ENCODE measurements at regions not wholly inside any gene's neighbourhood (a gene's known extent, or its start where the extent isn't known, plus 50 kb on each side); places are given as distances from the start of the nearest gene placed in this dataset.

DNA sequence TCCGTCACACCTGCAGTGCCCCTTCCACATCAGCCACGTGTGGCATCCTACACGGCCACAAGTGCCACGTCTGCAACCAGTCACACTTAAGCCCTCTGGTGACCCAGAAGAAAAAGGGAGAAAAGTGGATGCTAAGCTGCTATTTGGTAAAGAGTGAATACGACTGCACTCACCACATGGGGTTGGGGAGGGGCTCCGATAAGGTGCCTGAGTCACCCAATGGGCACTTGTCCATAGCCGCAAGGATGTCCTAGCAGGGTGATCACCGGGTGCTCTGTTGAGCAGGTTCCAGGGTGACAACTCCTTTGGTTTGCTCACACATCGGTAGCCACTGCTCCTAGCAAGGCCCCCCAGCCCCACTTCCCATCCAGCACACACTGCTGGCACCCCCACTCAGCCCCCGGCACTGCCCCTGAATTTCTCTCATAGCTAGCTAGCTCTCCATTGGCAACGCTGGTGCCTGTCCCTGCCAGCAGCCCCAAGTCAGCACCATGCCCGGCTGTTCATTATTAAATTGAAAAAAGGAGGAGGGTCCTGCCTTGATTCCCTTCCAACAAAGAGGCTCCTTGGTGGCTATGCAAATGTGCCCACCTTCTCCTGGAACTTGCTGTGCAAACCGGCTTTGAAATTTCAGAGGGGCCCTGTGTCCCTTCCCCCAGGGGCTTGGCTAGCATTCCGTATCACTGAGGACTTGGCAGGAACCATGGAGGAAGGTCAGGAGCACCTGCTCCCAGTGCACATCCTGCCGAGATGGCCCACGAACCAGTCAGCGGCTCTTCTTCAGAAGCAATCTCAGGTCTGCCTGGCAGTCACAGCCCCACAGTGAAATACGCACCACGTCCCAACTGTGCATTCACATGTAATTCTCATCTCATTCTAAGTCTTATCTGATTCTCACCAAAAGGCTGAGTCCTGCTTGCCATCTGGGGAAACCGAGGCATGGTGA lies 227.7 kb upstream of the DIO3 start:
- DNase-seq (ENCODE audit: low spot score) = no peak

DNA sequence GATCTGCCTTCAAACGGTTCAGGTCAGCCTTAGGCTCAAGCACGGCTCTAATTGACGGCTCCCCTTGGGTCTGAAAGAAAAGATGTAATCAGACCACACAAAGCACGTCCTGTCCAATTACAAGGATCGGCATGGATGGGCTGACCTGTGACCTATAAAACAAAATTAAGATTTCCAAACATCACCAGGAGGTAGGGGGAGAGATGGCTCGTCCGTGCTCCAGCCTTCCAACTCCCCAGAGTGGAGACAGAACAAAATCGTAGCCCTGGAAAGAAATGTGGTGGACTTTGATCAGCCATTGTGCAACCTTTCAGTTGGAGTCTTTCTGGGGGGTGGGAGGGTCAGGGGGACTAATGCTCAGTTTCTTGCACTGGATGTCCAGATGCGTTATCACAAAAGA lies 226.6 kb upstream of the DIO3 start:
- no peak for DNase-seq (ENCODE audit: low spot score)

DNA sequence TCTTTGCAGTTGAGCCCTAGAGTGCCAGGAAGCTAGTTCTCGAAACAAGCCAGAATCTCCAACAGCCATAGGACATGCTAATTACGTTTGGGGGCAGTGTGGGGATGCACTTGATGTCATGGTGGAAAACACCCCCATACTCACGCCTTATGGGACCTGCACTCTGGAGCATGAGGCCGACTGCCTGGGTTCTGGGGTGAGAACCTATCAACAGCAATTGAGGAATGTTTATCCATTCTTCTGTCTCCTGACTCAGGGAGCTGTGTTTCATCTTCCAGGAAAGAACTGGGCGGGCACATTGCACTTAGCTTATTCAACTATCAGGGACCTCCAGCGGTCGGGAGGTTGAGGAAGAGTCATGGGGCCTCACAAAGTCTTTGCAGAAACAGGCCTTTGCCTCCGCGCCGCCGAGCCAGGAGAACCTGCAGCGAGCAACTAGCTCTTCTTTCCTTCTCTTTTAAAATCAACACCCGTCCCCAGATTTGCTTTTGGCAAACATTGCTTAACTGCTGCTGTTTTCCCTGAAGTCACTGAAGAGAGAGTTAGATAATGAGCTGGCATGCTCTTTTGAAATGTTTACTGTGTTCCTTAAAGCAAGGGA lies 226.1 kb upstream of the DIO3 start:
- peak; percentile 42 for DNase-seq (ENCODE audit: low spot score)

DNA sequence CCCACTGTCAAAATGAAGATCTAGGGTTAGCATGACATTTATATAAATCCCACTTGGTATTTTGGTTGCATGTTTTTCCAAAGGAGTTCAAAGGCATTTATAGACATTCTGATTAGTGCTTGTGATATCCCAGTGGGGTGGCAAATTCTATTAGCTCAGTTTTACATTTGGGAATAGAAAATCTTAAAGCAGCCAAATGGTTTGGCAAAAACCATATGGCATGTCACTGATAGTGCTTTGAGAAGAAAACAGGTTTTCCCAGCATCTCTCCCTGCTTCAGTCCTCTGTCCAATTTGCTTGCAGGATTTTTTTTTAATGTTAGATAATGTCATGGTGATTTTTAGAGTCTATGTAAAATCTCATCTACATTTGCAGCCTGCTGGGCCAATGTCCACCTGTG lies 225.1 kb upstream of the DIO3 start:
- DNase-seq (ENCODE audit: low spot score) = no peak

DNA sequence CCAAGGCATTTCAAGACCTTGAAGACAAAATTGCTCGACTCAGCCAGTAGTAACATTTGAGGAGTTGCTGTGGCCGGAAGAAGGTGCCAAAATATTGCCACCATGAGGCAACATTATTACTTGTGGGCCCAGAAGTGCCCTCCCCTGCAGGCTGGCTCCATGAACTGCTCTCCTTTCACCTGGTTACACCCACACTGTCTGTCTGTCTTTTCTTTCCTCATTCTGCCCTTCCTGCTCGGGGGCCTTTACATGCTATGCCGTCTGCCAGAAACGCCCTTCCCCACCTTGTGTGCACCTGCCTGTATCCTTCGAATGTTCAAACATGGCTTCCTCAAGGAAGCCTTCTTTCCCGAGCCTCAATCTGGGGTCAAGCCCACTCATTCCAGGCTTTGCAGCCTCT lies 224.2 kb upstream of the DIO3 start:
- DNase-seq (ENCODE audit: low spot score) = no peak

DNA sequence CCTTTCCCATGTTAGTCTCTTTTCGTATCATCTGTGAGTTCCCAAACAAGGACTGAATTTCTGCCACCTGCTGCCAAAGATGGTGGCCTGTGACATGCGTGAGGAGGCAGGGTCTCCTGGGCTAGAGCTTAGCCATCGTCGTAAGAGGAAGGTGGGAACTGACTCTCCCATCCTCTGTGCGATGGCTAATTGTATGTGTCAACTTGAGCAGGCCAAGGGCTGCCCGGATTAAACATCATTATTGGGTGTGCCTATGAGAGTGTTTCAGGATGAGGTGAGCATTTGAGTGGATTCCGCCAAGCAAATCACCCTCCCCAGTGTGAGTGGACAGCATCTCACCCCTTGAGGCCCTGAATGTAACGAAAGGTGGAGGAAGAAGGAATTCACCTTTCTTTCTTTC lies 220.7 kb upstream of the DIO3 start:
- DNase-seq (ENCODE audit: low spot score) = no peak

DNA sequence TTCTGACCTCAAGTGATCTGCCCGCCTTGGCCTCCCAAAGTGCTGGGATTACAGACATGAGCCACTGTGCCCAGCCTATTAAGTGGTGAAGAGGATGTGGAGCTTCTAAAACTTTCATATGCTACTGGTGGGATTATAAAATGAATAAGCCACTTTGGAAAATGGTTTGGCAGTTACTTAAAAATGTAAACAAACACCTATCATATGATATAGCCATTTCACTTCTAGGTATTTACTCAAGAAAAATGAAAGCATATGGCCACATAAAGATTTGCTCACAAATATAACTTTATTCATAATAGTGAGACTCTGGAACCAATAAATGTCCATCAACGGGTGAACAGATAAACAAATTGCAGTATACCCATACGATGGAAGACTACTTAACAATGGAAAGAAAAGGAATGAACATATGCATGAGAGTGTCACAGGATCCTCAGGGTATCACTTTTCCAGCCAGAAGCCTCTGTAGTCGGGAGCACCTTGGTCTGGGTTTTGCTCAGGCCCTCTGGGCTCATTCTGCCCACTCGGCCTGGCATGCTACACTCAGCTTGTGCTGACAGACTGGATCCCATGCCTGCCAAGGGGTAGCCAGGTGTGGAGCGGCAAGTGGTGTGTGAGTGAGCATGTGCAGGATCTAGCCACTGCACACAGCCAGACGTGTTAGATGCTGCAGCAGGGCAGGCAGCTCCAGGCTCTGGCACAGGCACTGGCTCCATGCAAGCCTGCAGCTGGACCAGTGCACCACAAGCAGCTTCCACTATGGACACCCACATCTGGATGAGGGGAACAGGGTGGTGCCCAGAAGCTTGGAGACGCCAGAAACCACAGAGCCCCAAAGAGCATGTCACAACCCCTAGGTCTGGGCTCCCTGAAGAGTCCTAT lies 213.2 kb upstream of the DIO3 start:
- no peak for DNase-seq (ENCODE audit: low spot score)

DNA sequence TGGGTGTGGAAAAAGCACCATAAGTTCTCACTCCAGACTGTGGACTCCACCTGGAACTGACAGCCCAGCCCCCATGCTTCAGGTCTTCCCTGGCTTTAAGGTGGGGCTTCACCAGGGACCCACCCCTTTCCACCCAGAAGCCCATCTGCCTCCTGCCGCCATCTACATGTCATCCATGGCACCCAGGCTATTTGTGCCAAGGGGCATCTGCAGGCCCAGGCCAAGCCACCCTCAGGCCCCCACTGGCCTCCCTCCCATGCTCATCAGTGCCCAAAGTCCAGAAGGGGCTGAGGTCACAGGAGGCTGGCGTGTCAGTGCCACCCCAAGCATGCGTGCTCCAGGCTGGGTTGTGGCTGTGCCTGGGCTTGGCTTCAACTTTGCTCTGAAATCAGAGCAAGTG lies 212.2 kb upstream of the DIO3 start:
- no peak for DNase-seq (ENCODE audit: low spot score)

DNA sequence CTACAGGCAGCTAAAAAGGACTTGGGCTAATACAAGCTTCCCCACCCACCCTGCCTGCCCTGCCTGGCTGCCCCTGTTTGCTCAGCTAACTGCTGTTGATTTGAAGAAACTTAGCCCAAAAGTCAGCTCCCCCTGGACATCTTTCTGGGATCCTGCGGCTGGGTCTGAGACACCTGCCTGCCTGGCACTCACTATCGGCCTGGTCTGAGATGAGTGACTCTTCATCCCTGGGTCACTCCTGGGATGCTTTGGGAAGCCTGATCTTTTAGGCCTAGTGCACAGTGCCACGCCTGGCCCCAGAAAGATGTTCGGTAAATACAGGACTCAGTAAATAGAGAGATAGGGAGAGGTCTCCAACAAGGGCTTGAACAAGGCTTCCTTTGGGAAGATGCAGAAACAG lies 211.3 kb upstream of the DIO3 start:
- DNase-seq (ENCODE audit: low spot score) = no peak

DNA sequence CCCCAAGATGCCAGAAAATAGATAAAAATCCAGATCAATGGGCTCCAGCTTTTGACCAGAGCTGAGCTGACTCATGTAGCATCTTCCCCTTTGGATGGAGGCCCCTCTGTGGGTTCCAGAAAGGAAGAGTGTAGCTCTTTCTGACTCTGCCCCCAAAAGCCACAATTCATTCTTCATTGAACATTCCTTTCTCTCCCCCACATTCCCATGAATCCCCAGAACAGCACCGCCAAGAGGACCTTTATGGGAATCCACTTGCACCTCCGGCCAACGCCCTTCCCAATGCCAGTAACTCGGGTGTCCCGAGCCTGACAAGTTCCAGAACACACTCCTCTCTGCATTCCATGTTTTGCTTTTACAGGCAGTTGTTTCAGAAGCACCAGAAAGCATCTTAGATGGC lies 210.6 kb upstream of the DIO3 start:
- no peak for DNase-seq (ENCODE audit: low spot score)

DNA sequence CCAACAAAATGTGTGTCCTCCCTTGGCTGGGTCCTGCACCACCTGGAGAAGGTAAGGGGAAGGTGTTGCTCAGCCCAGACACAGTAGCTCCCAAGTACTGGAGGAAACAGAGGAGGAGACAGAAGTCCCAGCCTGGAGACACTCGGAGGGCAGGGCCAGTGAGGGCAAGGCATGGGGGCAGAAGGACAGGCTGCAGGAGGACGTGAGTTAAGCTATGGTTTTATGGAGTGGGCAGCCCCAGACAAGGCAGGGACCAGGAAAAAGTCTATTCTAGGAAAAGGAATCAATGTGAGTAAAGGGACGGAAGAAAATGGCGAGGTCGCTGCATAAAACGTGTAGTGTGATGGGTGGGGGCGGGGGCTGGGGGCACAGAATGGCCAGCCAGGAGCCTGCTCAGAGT lies 210.1 kb upstream of the DIO3 start:
- DNase-seq (ENCODE audit: low spot score) = no peak

DNA sequence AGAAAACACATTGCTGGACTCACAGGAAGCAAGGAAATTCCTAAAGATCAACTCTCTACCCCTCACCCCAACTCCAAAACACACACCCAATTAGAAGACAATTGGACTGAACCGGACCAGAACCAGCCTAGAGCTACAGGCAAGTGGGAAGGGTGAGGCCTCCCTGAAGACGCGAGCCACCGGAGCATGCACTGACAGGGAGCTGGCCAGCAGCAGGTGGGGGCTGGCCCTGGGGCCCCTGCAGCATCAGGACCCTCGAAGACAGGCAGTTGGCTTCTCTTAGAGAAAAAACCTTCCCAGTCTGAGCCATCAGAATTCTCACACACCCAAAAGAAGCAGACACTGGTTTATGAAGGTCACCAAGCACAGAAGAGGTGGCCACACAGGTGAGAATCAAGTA lies 209.5 kb upstream of the DIO3 start:
- DNase-seq (ENCODE audit: low spot score) = no peak

DNA sequence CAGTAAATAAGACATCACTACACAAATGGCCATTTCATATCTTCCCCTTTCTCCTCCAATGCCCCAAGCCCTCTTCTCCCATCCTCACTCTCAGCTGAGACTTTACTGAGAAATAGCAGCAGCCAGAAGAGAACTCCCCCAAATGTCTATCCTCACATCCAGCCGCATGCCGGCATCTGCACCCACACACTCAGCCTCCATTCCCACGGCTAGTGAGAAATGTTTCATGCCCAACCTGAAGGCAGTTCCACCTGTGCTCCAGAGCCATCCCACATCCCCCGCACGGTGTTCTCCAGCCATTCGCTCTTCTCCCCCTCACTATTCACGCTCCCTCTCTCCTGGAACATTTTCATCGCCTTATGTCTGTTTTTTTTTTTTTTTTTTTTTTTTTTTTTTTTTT lies 208.7 kb upstream of the DIO3 start:
- DNase-seq (ENCODE audit: low spot score) = no peak

DNA sequence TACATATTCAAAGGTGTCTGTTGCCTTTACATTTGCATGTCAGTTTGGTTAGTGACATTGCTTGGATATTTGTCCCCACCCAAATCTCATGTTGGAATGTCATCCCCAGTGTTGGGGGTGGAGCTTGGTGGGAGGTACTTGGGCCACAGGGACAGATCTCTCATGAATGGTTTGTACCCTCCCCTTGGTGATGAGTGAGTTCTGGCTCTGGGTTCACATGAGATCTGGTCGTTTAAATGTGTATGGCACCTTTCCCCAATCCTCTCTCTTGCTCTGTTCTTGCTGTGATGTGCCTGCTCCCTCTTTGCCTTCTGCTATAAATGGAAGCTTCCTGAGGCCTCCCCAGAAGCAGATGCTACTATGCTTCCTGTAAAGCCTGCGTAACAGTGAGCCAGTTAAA lies 207.9 kb upstream of the DIO3 start:
- DNase-seq (ENCODE audit: low spot score) = no peak

DNA sequence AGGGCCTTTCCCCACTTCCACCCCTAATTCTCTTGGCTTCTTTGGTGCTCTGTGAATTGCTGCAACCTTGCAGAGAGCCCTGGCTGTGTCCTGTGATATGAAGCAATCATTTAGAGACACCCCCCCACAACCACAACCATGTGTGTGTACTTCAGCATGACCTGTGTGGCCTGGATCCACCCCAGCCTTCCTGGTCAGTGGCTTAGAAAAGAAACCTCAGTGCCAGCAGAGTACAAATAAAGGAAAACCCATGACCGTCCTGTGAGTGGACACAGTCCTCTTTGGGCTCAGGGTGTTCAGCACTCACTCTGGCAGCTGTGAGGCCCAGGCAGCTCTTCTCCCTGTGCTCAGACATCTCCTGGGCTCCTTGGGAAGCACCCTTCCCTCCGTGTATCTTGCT lies 206.6 kb upstream of the DIO3 start:
- no peak for DNase-seq (ENCODE audit: low spot score)

DNA sequence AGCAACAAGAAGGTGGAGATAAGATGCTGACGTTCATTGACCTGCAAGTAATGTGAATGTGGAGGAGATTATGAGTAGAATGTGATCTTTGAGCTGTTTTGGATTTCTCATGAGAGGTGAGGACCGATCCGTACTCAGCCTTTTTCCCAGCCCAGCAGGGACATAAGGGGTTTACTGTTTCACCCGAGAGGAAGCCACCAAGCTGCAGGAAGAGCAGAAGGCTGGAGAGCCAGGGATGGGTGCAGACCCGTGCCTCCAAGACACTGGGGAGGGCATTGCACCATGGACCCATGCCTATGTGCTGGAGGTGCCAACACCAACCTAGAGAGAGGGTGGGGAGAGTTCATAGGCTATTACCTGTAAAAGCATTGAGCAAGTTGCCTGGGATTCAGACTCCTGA lies 206.0 kb upstream of the DIO3 start:
- no peak for DNase-seq (ENCODE audit: low spot score)

DNA sequence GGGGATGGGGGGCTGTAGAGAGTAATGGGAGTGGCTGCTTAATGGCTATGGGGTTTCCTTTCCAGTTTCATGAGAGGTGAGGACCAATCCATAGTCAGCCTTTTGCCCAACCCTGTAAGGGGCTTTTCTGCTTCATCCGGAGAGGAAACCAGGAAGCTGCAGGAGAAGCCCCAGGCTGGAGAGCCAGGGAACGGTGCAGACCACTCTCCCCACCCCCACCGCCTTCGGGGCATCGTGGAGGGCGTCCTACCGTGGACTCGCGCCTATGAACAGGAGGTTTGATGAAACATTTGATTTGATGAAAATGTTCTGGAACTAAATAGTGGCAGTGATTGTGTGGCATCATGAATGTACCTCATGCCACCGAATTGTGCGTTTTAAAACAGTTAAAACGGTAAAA lies 204.3 kb upstream of the DIO3 start:
- DNase-seq (ENCODE audit: low spot score) = no peak

DNA sequence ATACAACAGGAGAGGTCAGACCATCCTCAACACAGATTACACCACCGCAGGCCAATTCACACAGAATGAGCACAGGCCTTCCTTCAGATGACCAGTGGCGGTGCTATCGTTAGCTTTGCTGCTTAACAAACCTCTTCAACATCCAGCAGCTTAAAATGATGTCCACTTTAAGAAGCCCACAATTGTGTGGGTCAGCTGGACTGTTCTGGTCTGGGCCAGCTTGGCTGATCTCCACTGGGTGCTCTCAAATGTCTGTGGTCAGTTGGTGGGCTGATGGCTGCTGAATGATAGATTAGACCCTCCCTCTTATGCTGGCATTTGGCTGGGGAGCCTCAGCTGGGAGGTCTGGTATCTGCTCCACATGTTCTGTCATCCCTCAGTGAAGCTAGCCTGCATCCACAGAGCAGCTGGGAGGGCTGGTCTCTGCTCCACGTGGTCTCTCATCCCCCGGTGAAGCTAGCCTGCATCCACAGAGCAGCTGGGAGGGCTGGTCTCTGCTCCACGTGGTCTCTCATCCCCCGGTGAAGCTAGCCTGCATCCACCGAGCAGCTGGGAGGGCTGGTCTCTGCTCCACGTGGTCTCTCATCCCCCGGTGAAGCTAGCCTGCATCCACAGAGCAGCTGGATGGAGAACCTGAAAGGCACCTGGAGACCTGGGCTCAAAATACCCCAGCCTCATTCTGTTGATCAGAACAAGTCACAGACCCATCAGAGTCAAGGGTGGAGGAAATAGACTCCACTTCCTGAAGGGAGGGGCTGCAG lies 203.6 kb upstream of the DIO3 start:
- no peak for DNase-seq (ENCODE audit: low spot score)

DNA sequence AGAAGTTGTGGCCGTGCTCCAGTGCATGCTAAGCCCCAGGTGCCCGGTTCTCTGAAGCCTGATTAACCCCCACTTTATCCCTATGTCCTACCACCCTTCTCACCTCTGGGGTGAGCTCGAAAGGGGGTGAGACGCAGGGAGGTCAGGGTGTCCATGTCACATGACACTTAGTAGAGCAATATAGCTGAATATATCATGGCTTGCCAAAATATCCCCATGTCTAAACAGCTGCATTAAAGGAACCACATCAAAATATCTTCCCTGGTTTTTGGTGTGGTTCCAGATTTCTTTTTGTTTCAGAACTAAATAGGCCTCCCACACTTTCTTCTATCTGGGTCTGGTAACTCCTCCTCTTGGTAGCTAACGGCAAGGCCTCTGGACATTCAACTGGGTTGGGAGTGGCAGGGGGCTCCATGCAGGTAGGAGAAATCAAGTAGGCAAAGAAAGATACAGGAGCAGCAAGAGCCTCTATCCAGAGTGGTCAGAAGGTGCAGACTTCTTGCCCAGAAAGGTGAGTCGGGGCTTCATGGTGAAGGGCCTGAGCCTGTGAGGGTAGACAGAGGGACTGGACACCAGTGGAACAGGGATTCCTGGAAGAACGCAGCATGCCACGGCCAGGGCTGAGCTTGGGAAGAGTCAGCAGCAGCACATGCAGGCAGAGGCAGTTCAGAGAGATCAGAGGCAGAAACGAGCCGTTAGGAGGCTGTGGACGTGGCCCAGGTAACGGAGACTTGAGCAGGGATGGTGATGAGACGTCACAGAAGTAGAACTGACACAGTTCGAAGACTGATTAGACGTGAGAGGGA lies 202.8 kb upstream of the DIO3 start:
- no peak for DNase-seq (ENCODE audit: low spot score)

DNA sequence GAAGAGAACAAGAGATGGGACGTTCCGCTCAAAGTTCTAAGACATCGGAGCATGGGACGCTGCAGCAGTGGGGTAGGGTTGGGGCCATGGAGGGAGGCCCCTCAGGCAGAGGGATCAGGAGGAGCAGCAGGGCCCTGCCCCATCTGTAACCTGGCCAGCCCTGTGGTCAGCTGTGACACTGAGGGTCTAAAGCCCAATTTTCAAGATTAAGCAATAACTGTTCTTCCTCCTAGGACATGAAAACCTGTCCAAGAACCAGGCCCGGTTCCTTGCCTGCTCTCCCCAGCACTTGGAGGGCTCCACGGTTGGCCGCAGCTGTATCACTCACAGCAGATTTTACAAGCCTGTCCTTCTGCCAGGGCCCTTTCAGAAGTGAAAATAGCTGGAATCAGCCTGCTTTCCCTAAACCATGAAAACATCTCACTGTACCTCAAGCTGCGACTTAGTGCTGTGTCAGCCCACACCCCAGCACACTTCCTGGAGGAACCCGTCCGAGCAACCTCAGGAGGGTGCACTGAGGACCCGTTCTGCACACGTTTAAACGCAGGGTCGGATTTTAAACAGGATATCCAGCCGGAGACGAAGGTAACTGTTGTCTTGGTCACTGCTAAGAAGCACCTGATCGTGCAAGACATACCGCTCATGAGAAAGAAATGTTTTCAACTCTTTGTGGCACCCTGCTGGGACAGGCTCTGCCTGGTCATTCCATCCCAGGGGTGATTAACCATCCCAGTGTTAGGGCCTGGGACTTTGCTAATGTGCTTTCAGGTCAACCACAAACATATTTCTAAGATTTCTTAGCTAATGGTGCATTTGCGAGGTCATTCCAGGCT lies 201.9 kb upstream of the DIO3 start:
- DNase-seq (ENCODE audit: low spot score) = no peak
